CD4-positive, alpha-beta T cell treated with Interleukin-21 for 1 hour (primary cell): ENCODE measurements at regions not wholly inside any gene's neighbourhood (a gene's known extent, or its start where the extent isn't known, plus 50 kb on each side); places are given as distances from the start of the nearest gene placed in this dataset.
"Not testable (repeated sequence)": the region's sequence is repeated elsewhere in the genome, so short reads cannot be mapped to it uniquely, and the experiment has no call there.

ENCODE experiments used
- DNase-seq: peaks from one replicate; pipeline ENCODE4 v3.0.0-alpha.2; 2020

- no peak for DNase-seq
Measured at GRCh38 chr3:112736386-112736785, 95.4 kb upstream of the CCDC80 start.

- DNase-seq: no peak
Measured at GRCh38 chr3:112735926-112736325, 95.0 kb upstream of the CCDC80 start.

GRCh38 chr3:112734736-112735350 lies 93.9 kb upstream of the CCDC80 start:
- DNase-seq: peak; percentile 74

- no peak for DNase-seq
Measured at GRCh38 chr3:112734171-112734570, 93.2 kb upstream of the CCDC80 start.

GRCh38 chr3:112730210-112730609 lies 89.3 kb upstream of the CCDC80 start:
- DNase-seq: no peak

GRCh38 chr3:112721231-112721630 lies 80.3 kb upstream of the CCDC80 start:
- DNase-seq: no peak

- no peak for DNase-seq
Measured at GRCh38 chr3:112718967-112719366, 78.0 kb upstream of the CCDC80 start.

- no peak for DNase-seq
Measured at GRCh38 chr3:112718516-112718915, 77.6 kb upstream of the CCDC80 start.

- DNase-seq: no peak
Measured at GRCh38 chr3:112709911-112710310, 69.0 kb upstream of the CCDC80 start.

- peak; percentile 5 for DNase-seq
Measured at GRCh38 chr3:112699436-112699978, 58.6 kb upstream of the CCDC80 start.

GRCh38 chr3:112698442-112698841 lies 57.5 kb upstream of the CCDC80 start:
- DNase-seq: not testable (repeated sequence)

- DNase-seq: not testable (repeated sequence)
Measured at GRCh38 chr3:112696244-112696643, 55.3 kb upstream of the CCDC80 start.

GRCh38 chr3:112695377-112696108 lies 54.6 kb upstream of the CCDC80 start:
- DNase-seq: not testable (repeated sequence)

- not testable (repeated sequence) for DNase-seq
Measured at GRCh38 chr3:112694906-112695305, 54.0 kb upstream of the CCDC80 start.

GRCh38 chr3:112693186-112693585 lies 52.2 kb upstream of the CCDC80 start:
- no peak for DNase-seq
